HCT116 (cell line): ENCODE measurements at regions not wholly inside any gene's neighbourhood (a gene's known extent, or its start where the extent isn't known, plus 50 kb on each side); places are given as distances from the start of the nearest gene placed in this dataset.
"Not testable (repeated sequence)": the region's sequence is repeated elsewhere in the genome, so short reads cannot be mapped to it uniquely, and the experiment has no call there.

Source experiments
- ATAC-seq: fragments of 200-7000 bp; cut with Tn5 transposase; 2 replicates; pipeline ENCODE4 v1.9.1; 2020; ENCODE audit warnings: mild to moderate bottlenecking, moderate library complexity
- BruUV-seq: library from RNA; stranded (reverse); fragments of 400-500 nt; replicated peaks from 2 replicates; lab custom pipeline; 2021; lab: Mats Ljungman, UMichigan
- CTCF ChIA-PET: fragments of 300-600 bp; sonication (Branson Sonifier 250); formaldehyde crosslinking; loops from one replicate; lab custom pipeline; 2021; ENCODE audit warnings: antibody characterized with exemption; lab: Charles Lee
- POLR2A ChIA-PET: fragments of 300-600, 350-600 bp; sonication (Branson Sonifier 250); formaldehyde crosslinking; loops from one replicate; lab custom pipeline; 2021; ENCODE audit warnings: antibody characterized with exemption; lab: Charles Lee
- RAD21 ChIA-PET, 2 experiments: fragments of 300-600 bp; sonication (Branson Sonifier 250); formaldehyde crosslinking; loops; one replicate each; lab custom pipeline; 2023; ENCODE audit warnings: low total read pairs in 2 of 2; ENCODE audit not compliant: uncharacterized antibody in 2 of 2, unreplicated experiment in 2 of 2, low non-redundant PET in 1 of 2; lab: Charles Lee
- DNase-seq: peaks from one replicate; pipeline ENCODE4 v3.0.0-alpha.2; 2010; ENCODE audit warnings: low read depth, low spot score
- H2AFZ ChIP-seq: fragments of 200-600 bp; shearing (Covaris generic), sonication (generic); 2 replicates; pipeline ENCODE4 v1.6.1; 2017; ENCODE audit warnings: low read depth, mixed run types, mixed read lengths, antibody characterized with exemption, low read length; ENCODE audit not compliant: poor library complexity, severe bottlenecking
- H3K27ac ChIP-seq: 2 replicates; pipeline ENCODE4 v1.5.1; 2012; ENCODE audit warnings: low read depth, low read length
- H3K27me3 ChIP-seq: fragments of 200-600 bp; sonication (generic); 2 replicates; pipeline ENCODE4 v1.6.1; 2016; ENCODE audit warnings: mixed run types, low read length, mixed read lengths; ENCODE audit not compliant: insufficient read depth
- H3K36me3 ChIP-seq, 2 experiments: fragments of 200-500 bp in 1 of 2; fragments of 200-600 bp in 1 of 2; sonication (Bioruptor generic) in 1 of 2; sonication (generic) in 1 of 2; 2 replicates each; pipeline versions ENCODE4 v1.5.1 to v1.6.1; 2014 to 2016; ENCODE audit warnings: low read length in 2 of 2, inconsistent platforms in 1 of 2, mixed read lengths in 1 of 2, mixed run types in 1 of 2; ENCODE audit not compliant: insufficient read depth in 2 of 2, control insufficient read depth in 1 of 2
- H3K4me1 ChIP-seq, 2 experiments: fragments of 200-600 bp in 1 of 2; sonication (generic) in 1 of 2; 2 replicates each; pipeline versions ENCODE4 v1.5.1 to v1.6.1; 2012 to 2017; ENCODE audit warnings: low read length in 2 of 2, inconsistent platforms in 1 of 2, mild to moderate bottlenecking in 1 of 2, mixed read lengths in 1 of 2, mixed run types in 1 of 2, moderate library complexity in 1 of 2; ENCODE audit not compliant: insufficient read depth in 2 of 2, control insufficient read depth in 1 of 2
- H3K4me2 ChIP-seq: fragments of 200-600 bp; sonication (generic); 2 replicates; pipeline ENCODE4 v1.6.1; 2017; ENCODE audit warnings: mixed run types, low read length, mixed read lengths
- H3K4me3 ChIP-seq, 2 experiments: fragments of 200-600 bp in 1 of 2; sonication (generic) in 1 of 2; replicated peaks in 1 of 2; 2 replicates each; pipeline ENCODE4 v1.5.1; 2011 to 2016; ENCODE audit warnings: low read length in 2 of 2, control low read depth in 1 of 2, low read depth in 1 of 2, mild to moderate bottlenecking in 1 of 2, mixed read lengths in 1 of 2, mixed run types in 1 of 2
- H3K79me2 ChIP-seq: fragments of 200-600 bp; sonication (generic); 2 replicates; pipeline ENCODE4 v1.6.1; 2017; ENCODE audit warnings: mild to moderate bottlenecking, mixed run types, low read length, moderate library complexity, mixed read lengths; ENCODE audit not compliant: insufficient read depth
- H3K9ac ChIP-seq: fragments of 200-600 bp; sonication (generic); 2 replicates; pipeline ENCODE4 v1.6.1; 2016; ENCODE audit warnings: low read length, mixed read lengths
- H3K9me2 ChIP-seq: fragments of 200-600 bp; sonication (generic), shearing (Covaris generic); 2 replicates; pipeline ENCODE4 v1.6.1; 2017; ENCODE audit warnings: mixed run types, mild to moderate bottlenecking, moderate library complexity; ENCODE audit not compliant: insufficient read depth
- H3K9me3 ChIP-seq, 2 experiments: fragments of 200-500 bp in 1 of 2; fragments of 200-600 bp in 1 of 2; sonication (Bioruptor generic) in 1 of 2; sonication (generic) in 1 of 2; 2 replicates each; pipeline ENCODE4 v1.6.1; 2014 to 2017; ENCODE audit warnings: low read length in 2 of 2, mixed read lengths in 2 of 2, inconsistent platforms in 1 of 2, low read depth in 1 of 2, mild to moderate bottlenecking in 1 of 2, mixed run types in 1 of 2, moderate library complexity in 1 of 2; ENCODE audit not compliant: control insufficient read depth in 1 of 2, insufficient read depth in 1 of 2
- H4K20me1 ChIP-seq: fragments of 200-600 bp; sonication (generic), shearing (Covaris generic); 2 replicates; pipeline ENCODE4 v1.6.1; 2017; ENCODE audit warnings: mixed run types, mild to moderate bottlenecking, moderate library complexity; ENCODE audit not compliant: insufficient read depth
- intact Hi-C: fragments of 100-400 bp; cut with micrococcal nuclease; formaldehyde crosslinking; loops from 2 replicates; pipeline ENCODE4 v1.10.0; 2022

DNA sequence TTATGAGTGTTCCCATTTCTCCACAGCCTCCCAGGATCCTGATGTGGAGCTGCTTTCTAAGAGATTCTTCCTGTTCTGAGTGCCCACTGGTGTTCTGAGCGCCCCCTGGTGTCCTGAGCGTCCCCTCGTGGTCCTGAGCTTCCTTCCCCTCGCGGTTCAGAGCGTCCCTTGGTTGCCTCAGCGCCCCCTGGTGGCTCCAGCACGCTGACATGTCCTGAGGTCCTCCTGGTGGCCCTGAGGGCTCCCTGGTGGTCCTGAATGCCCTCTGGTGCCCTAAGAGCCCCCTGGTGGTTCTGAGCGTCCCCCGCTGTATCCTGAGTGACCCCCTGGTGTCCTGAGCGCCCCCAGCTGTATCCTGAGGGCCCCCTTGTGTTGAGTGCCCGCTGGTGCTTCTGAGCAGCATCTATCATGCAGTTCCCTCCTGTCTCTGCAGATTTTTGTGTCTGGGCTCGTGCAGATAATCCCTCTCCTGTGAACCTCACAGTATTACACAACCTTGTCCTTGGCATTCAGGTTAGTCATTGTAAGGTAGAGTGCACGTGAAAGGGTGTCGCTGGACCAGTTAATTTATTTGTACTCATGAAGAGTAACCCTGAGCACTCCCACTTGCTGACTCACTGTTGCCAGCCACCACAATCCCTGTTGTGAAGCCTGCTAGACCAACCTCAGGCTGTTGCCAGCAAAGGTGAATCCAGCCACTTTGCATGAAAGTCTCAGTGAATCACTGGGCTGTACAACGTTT lies 1214.9 kb downstream of the TMEM121 start:
- H2AFZ ChIP-seq, H3K79me2 ChIP-seq, H3K9me2 ChIP-seq, DNase-seq, H3K9ac ChIP-seq, ATAC-seq, BruUV-seq, H3K4me3 ChIP-seq, H4K20me1 ChIP-seq, H3K27me3 ChIP-seq, H3K27ac ChIP-seq, intact Hi-C loops, H3K9me3 ChIP-seq, H3K4me2 ChIP-seq, RAD21 ChIA-PET, CTCF ChIA-PET, POLR2A ChIA-PET, H3K4me1 ChIP-seq, H3K36me3 ChIP-seq: not testable (repeated sequence)

DNA sequence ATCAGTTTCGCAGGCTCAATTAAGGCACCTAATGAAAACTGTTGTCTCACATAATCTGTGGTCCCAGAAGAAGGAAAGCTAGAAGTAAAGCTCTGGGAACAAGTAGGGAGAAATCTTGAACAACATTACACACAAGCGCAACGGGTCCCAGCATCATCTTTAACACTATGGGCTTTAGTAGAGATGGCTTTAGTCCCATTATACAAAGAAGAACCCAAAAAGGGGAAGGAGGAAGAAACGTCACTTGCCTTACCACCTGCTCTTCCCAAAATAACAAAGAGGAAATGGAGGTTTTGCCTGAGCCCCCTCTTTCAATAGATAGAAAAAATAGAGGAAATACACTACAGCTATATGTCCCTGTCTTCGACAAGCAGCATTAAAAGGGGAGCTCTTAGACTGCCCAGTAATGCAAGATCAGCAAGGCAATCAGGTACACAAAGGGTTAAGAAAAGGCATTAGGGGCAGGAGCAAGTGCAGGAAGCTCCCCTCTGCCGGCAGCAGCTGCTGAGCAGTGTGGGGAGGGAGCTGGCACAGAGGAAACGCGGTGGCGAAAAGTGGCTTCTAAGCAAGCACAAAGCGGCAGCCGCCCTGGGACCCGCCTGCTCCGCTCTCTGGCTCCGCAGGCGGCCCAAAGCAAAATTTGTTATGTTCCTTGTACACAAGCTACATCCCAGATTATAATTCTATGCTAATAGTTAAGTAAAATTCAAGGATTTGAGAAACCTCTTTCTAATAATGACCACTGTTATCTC lies 1218.8 kb downstream of the TMEM121 start:
- H3K4me2 ChIP-seq, H4K20me1 ChIP-seq, DNase-seq, POLR2A ChIA-PET, RAD21 ChIA-PET, H3K27me3 ChIP-seq, H3K9me3 ChIP-seq, intact Hi-C loops, H3K9me2 ChIP-seq, H2AFZ ChIP-seq, H3K36me3 ChIP-seq, H3K9ac ChIP-seq, H3K79me2 ChIP-seq, BruUV-seq, CTCF ChIA-PET, H3K4me1 ChIP-seq, H3K27ac ChIP-seq, H3K4me3 ChIP-seq, ATAC-seq: not testable (repeated sequence)

DNA sequence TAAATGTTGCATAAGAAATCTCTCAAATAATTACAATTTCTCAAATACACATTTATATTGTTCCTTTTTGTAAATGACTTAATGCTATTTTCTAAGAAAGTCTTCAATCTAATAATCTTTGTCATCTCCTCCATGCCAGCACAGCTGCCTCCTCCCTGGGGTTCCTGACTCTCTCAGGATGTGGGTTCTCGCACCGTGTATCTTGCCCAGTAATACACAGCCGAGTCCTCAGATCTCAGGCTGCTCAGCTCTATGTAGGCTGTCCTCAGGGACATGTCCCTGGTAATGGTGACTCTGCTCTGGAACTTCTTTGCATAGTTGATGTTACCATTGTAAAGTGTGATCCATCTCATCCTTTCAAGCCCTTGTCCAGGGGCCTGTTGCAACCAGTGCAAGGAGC lies 1223.7 kb downstream of the TMEM121 start:
- BruUV-seq, CTCF ChIA-PET, H3K4me1 ChIP-seq: not testable (repeated sequence)

DNA sequence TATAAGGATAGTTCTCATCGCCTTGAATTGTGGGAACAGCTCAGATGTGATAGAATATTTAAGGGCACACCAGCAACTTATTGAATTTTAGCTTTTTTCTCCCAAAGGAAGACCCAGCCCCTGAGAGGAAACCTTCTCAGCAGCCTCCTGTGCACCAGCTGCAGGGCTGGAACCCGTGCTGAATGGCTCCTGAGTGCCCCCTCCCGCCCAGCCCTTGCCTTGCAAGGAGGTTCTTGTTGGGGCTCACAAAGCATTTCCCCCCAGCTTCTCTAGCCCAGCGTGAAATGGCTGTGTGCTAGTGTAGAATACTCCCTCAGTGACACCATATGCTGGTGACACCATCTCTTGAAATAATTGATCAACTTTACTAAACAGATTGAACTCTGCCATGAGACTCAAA lies 1227.4 kb downstream of the TMEM121 start:
- H4K20me1 ChIP-seq, ATAC-seq, H3K4me3 ChIP-seq, H3K4me2 ChIP-seq, H3K9ac ChIP-seq, H3K27me3 ChIP-seq, H3K9me2 ChIP-seq, POLR2A ChIA-PET, H3K27ac ChIP-seq, intact Hi-C loops, H3K9me3 ChIP-seq, DNase-seq, H3K4me1 ChIP-seq, CTCF ChIA-PET, H3K79me2 ChIP-seq, RAD21 ChIA-PET, BruUV-seq, H3K36me3 ChIP-seq, H2AFZ ChIP-seq: not testable (repeated sequence)

More for the DNA sequence above, 1223.7 kb downstream of the TMEM121 start:
- H4K20me1 ChIP-seq, DNase-seq, RAD21 ChIA-PET, H3K27me3 ChIP-seq, H3K36me3 ChIP-seq, H3K4me2 ChIP-seq, H3K9ac ChIP-seq, POLR2A ChIA-PET, H3K4me3 ChIP-seq, H3K9me2 ChIP-seq, H2AFZ ChIP-seq, H3K9me3 ChIP-seq, intact Hi-C loops, ATAC-seq, H3K79me2 ChIP-seq, H3K27ac ChIP-seq: not testable (repeated sequence)
